ENCODE measurements at regions not wholly inside any gene's neighbourhood (a gene's known extent, or its start where the extent isn't known, plus 50 kb on each side); places are given as distances from the start of the nearest gene placed in this dataset.

- no peak overlapping the region for H3K9ac ChIP-seq (ENCODE audit: insufficient read depth, low read length, poor library complexity, severe bottlenecking)
- no peak for DNase-seq
- H3K4me1 ChIP-seq (ENCODE audit: control insufficient read depth in 1 of 2, insufficient read depth in 2 of 2, low read length in 2 of 2) = no peaks in the 10 kb centered on the region
- WGBS (ENCODE audit: insufficient coverage) = no CpG with 5 or more reads among the region's 1 CpG
- H4K20me1 ChIP-seq (ENCODE audit: insufficient read depth, low read length) = no peaks in the 10 kb centered on the region
- Mint-ChIP-seq H3K27me3 (ENCODE audit: low read depth in 3 of 3) (peaks cover 0 to 3% (median 0%) of the 10 kb centered on the region in 3 donors), H3K9me3 (peaks cover 8 to 23% (median 18%) of the 10 kb centered on the region in 7 donors), H3K27ac (no peak overlapping the region), H3K4me1 (no peaks in the 10 kb centered on the region), H3K36me3 (no peaks in the 10 kb centered on the region), H3K4me3 (no peak overlapping the region)
- H3K4me3 ChIP-seq (replicated peaks in 1 of 3; ENCODE audit: low read depth in 2 of 3, low read length in 3 of 3) = no peak overlapping the region
- no peak for TF ChIP-seq CTCF (IDR thresholded peaks at IDR 0.05)
- H3K27me3 ChIP-seq (ENCODE audit: control insufficient read depth in 2 of 2, insufficient read depth in 2 of 2, low read length in 2 of 2) = no peaks in the 10 kb centered on the region
- no peaks in the 10 kb centered on the region for H3K79me2 ChIP-seq (ENCODE audit: insufficient read depth, low read length)
- no peak overlapping the region for H2AFZ ChIP-seq (ENCODE audit: insufficient read depth, low read depth, low read length, poor library complexity, severe bottlenecking)
- H3K4me2 ChIP-seq (replicated peaks; ENCODE audit: extremely low read depth, low read length, poor library complexity, severe bottlenecking) = no peak overlapping the region
- intact Hi-C loops (cut with micrococcal nuclease) = no loop called here
- no peaks in the 10 kb centered on the region for H3K36me3 ChIP-seq (replicated peaks in 1 of 2; ENCODE audit: control insufficient read depth in 1 of 2, insufficient read depth in 2 of 2, low read length in 2 of 2)
- H3K27ac ChIP-seq (ENCODE audit: low read depth in 1 of 2, low read length in 2 of 2) = no peak overlapping the region
- H3K9me3 ChIP-seq (replicated peaks in 1 of 2; ENCODE audit: control insufficient read depth in 1 of 2, insufficient read depth in 1 of 2, low read length in 2 of 2) = peaks cover 12 to 13% of the 10 kb centered on the region in 2 donors
Observed at GRCh38 chrX:63917296-63917695, 132.3 kb upstream of the ARHGEF9 start.

GRCh38 chrX:63913719-63914118 is 128.7 kb upstream of the ARHGEF9 start:
- TF ChIP-seq CTCF (IDR thresholded peaks at IDR 0.05) = no peak
- H3K36me3 ChIP-seq (replicated peaks in 1 of 2; ENCODE audit: control insufficient read depth in 1 of 2, insufficient read depth in 2 of 2, low read length in 2 of 2) = no peaks in the 10 kb centered on the region
- no peaks in the 10 kb centered on the region for H3K4me1 ChIP-seq (ENCODE audit: control insufficient read depth in 1 of 2, insufficient read depth in 2 of 2, low read length in 2 of 2)
- no peak overlapping the region for H3K9ac ChIP-seq (ENCODE audit: insufficient read depth, low read length, poor library complexity, severe bottlenecking)
- H3K27me3 Mint-ChIP-seq (ENCODE audit: low read depth in 3 of 3) = peaks cover 0 to 4% (median 0%) of the 10 kb centered on the region in 3 donors
- H3K4me2 ChIP-seq (replicated peaks; ENCODE audit: extremely low read depth, low read length, poor library complexity, severe bottlenecking) = no peak overlapping the region
- H3K27me3 ChIP-seq (ENCODE audit: control insufficient read depth in 2 of 2, insufficient read depth in 2 of 2, low read length in 2 of 2) = no peaks in the 10 kb centered on the region
- H3K27ac Mint-ChIP-seq = no peak overlapping the region
- peaks cover 9 to 23% (median 11%) of the 10 kb centered on the region in 7 donors for H3K9me3 Mint-ChIP-seq
- H3K36me3 Mint-ChIP-seq = no peaks in the 10 kb centered on the region
- no peaks in the 10 kb centered on the region for H3K79me2 ChIP-seq (ENCODE audit: insufficient read depth, low read length)
- H3K27ac ChIP-seq (ENCODE audit: low read depth in 1 of 2, low read length in 2 of 2) = no peak overlapping the region
- peaks cover 13% of the 10 kb centered on the region in 2 donors for H3K9me3 ChIP-seq (replicated peaks in 1 of 2; ENCODE audit: control insufficient read depth in 1 of 2, insufficient read depth in 1 of 2, low read length in 2 of 2)
- intact Hi-C loops (cut with micrococcal nuclease) = no loop called here
- H3K4me1 Mint-ChIP-seq = no peaks in the 10 kb centered on the region
- no peak overlapping the region for H2AFZ ChIP-seq (ENCODE audit: insufficient read depth, low read depth, low read length, poor library complexity, severe bottlenecking)
- DNase-seq = no peak
- H3K4me3 Mint-ChIP-seq = no peak overlapping the region
- no peak overlapping the region for H3K4me3 ChIP-seq (replicated peaks in 1 of 3; ENCODE audit: low read depth in 2 of 3, low read length in 3 of 3)
- no peaks in the 10 kb centered on the region for H4K20me1 ChIP-seq (ENCODE audit: insufficient read depth, low read length)

Measured in CD14-positive monocyte (primary cell).